Ascending aorta (tissue), 2 donors: ENCODE measurements at regions not wholly inside any gene's neighbourhood (a gene's known extent, or its start where the extent isn't known, plus 50 kb on each side); places are given as distances from the start of the nearest gene placed in this dataset.
"Not testable (repeated sequence)": the region's sequence is repeated elsewhere in the genome, so short reads cannot be mapped to it uniquely, and the experiment has no call there.

Experiments used
- DNase-seq, 2 donors: peaks; one replicate each; pipeline ENCODE4 v3.0.0-alpha.2; 2019; ENCODE audit warnings: low spot score in 2 of 2
- H3K27ac ChIP-seq, 2 donors: fragments of 200-600 bp; sonication (generic); one replicate each; pipeline ENCODE4 v1.5.1; 2016 to 2017; ENCODE audit warnings: mild to moderate bottlenecking in 1 of 2
- H3K27me3 ChIP-seq: fragments of 200-600 bp; sonication (generic); one replicate; pipeline ENCODE4 v1.5.1; 2017
- H3K36me3 ChIP-seq, 2 donors: fragments of 200-600 bp; sonication (generic); one replicate each; pipeline ENCODE4 v1.5.1; 2016
- H3K4me1 ChIP-seq, 2 donors: fragments of 200-600 bp; sonication (generic); one replicate each; pipeline ENCODE4 v1.5.1; 2016 to 2017; ENCODE audit warnings: mild to moderate bottlenecking in 1 of 2
- H3K4me3 ChIP-seq, 2 donors: fragments of 200-600 bp; sonication (generic); one replicate each; pipeline ENCODE4 v1.5.1; 2016 to 2017; ENCODE audit warnings: mild to moderate bottlenecking in 1 of 2
- H3K9me3 ChIP-seq, 2 donors: fragments of 200-600 bp; sonication (generic); one replicate each; pipeline ENCODE4 v1.5.1; 2016
- CTCF ChIP-seq, 3 experiments: fragments of 200-600 bp in 2 of 3; fragments of 450-650 bp in 1 of 3; sonication (generic) in 2 of 3; IDR thresholded peaks; one replicate each; pipeline ENCODE4 v1.5.1; 2016 to 2019; ENCODE audit warnings: antibody characterized with exemption in 3 of 3, mild to moderate bottlenecking in 1 of 3, moderate library complexity in 1 of 3
- intact Hi-C: fragments of 100-400 bp; cut with DNase I; formaldehyde crosslinking; loops from one replicate; pipeline ENCODE4 v1.15.1; 2023

GRCh38 chr11:41803895-41804294, 344.4 kb upstream of the LRRC4C start:
- no peaks in the 10 kb centered on the region for H3K36me3 ChIP-seq
- H3K27ac ChIP-seq, result no peak overlapping the region
- H3K9me3 ChIP-seq, result no peaks in the 10 kb centered on the region
- no peak for DNase-seq
- no peaks in the 10 kb centered on the region for H3K27me3 ChIP-seq
- intact Hi-C loops, result no loop called here
- H3K4me1 ChIP-seq, result no peaks in the 10 kb centered on the region
- no peak for TF ChIP-seq CTCF (IDR thresholded peaks at IDR 0.05)
- no peak overlapping the region for H3K4me3 ChIP-seq

DNA sequence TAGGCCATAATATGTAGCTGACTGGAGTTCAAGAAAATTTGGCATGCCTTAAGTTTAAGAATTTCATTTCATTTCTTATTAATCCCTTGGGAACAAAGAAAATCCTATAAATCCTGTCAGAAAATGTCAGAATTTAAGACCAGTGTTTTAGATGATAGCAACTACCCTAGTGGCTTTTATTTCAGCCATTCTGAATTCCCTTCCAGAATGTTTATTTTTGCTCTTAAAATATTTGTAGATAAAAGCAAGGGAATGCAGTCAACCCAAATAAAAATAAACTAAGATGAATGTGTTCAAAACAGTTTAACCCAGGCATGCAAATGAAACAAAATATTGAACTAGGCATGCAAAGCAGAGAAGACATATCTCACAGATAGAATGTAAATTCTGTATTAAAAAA, 356.9 kb upstream of the LRRC4C start:
- Histone ChIP-seq H3K9me3 (no peaks in the 10 kb centered on the region), H3K36me3 (no peaks in the 10 kb centered on the region), H3K27ac (no peak overlapping the region), H3K4me3 (no peak overlapping the region), H3K4me1 (no peaks in the 10 kb centered on the region), H3K27me3 (no peaks in the 10 kb centered on the region)
- TF ChIP-seq CTCF (IDR thresholded peaks at IDR 0.05), result no peak
- no peak for DNase-seq
- intact Hi-C loops, result no loop called here

DNA sequence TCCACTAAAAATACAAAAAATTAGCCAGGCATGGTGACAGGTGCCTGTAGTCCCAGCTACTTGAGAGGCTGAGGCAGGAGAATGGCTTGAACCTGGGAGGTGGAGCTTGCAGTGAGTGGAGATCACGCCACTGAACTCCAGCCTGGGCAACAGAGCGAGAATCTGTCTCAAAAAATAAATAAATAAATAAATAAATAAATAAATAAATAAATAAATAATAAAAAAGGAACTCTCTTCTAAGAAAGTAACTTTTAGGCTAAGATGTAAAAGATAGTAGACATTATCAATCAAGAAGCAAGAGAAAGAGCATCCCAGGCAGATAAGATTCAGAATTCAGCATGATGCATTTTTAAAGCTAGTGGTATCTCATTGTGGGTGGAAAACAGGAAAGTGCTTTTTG, 364.8 kb upstream of the LRRC4C start:
- H3K4me3 ChIP-seq, H3K36me3 ChIP-seq, intact Hi-C loops, H3K9me3 ChIP-seq, H3K27me3 ChIP-seq, H3K4me1 ChIP-seq, H3K27ac ChIP-seq, DNase-seq: not testable (repeated sequence)

GRCh38 chr11:41826085-41826484, 366.6 kb upstream of the LRRC4C start:
- Histone ChIP-seq H3K36me3 (no peaks in the 10 kb centered on the region), H3K4me1 (no peaks in the 10 kb centered on the region), H3K9me3 (no peaks in the 10 kb centered on the region), H3K27ac (no peak overlapping the region), H3K4me3 (no peak overlapping the region), H3K27me3 (no peaks in the 10 kb centered on the region)
- no peak for TF ChIP-seq CTCF (IDR thresholded peaks at IDR 0.05)
- intact Hi-C loops, result no loop called here
- no peak for DNase-seq

GRCh38 chr11:41836431-41836830, 377.0 kb upstream of the LRRC4C start:
- Histone ChIP-seq H3K27me3 (no peaks in the 10 kb centered on the region), H3K4me1 (no peaks in the 10 kb centered on the region), H3K36me3 (no peaks in the 10 kb centered on the region), H3K27ac (no peak overlapping the region), H3K4me3 (no peak overlapping the region), H3K9me3 (no peaks in the 10 kb centered on the region)
- intact Hi-C loops, result no loop called here
- DNase-seq, result no peak
- TF ChIP-seq CTCF (IDR thresholded peaks at IDR 0.05), result no peak

GRCh38 chr11:41842673-41843072, 383.2 kb upstream of the LRRC4C start:
- intact Hi-C loops, result no loop called here
- no peaks in the 10 kb centered on the region for H3K36me3 ChIP-seq
- no peak for TF ChIP-seq CTCF (IDR thresholded peaks at IDR 0.05)
- no peaks in the 10 kb centered on the region for H3K9me3 ChIP-seq
- H3K4me1 ChIP-seq, result no peaks in the 10 kb centered on the region
- H3K4me3 ChIP-seq, result no peak overlapping the region
- no peak overlapping the region for H3K27ac ChIP-seq
- H3K27me3 ChIP-seq, result no peaks in the 10 kb centered on the region
- no peak for DNase-seq
